ENCODE measurements at regions not wholly inside any gene's neighbourhood (a gene's known extent, or its start where the extent isn't known, plus 50 kb on each side); places are given as distances from the start of the nearest gene placed in this dataset.

- no peak for TF ChIP-seq CTCF (IDR thresholded peaks at IDR 0.05)
Measured at GRCh38 chr6:133689863-133690262, 199.1 kb upstream of the TCF21 start.

GRCh38 chr6:133693565-133693964 is 195.3 kb upstream of the TCF21 start:
- H3K27me3 ChIP-seq, result no peaks in the 10 kb centered on the region
- intact Hi-C loops (cut with DNase I), result no loop called here
- TF ChIP-seq CTCF (IDR thresholded peaks at IDR 0.05), result no peak

More at GRCh38 chr6:133689863-133690262, 199.1 kb upstream of the TCF21 start:
- Histone ChIP-seq H3K4me3 (no peak overlapping the region), H3K9me3 (no peaks in the 10 kb centered on the region), H3K27ac (no peak overlapping the region), H3K4me1 (no peaks in the 10 kb centered on the region), H3K27me3 (no peaks in the 10 kb centered on the region), H3K36me3 (no peaks in the 10 kb centered on the region)
- intact Hi-C loops (cut with DNase I), result no loop called here
- DNase-seq (ENCODE audit: low spot score in 2 of 2), result no peak

GRCh38 chr6:133697185-133697584 is 191.7 kb upstream of the TCF21 start:
- no peak for DNase-seq (ENCODE audit: low spot score in 2 of 2)
- Histone ChIP-seq H3K27me3 (no peaks in the 10 kb centered on the region), H3K27ac (no peak overlapping the region), H3K4me1 (no peaks in the 10 kb centered on the region), H3K36me3 (no peaks in the 10 kb centered on the region), H3K9me3 (no peaks in the 10 kb centered on the region), H3K4me3 (no peak overlapping the region)
- TF ChIP-seq CTCF (IDR thresholded peaks at IDR 0.05), result no peak
- intact Hi-C loops (cut with DNase I), result no loop called here

More at GRCh38 chr6:133693565-133693964, 195.3 kb upstream of the TCF21 start:
- no peak overlapping the region for H3K27ac ChIP-seq
- no peak overlapping the region for H3K4me3 ChIP-seq
- H3K4me1 ChIP-seq, result no peaks in the 10 kb centered on the region
- H3K36me3 ChIP-seq, result no peaks in the 10 kb centered on the region
- no peaks in the 10 kb centered on the region for H3K9me3 ChIP-seq
- no peak for DNase-seq (ENCODE audit: low spot score in 2 of 2)

GRCh38 chr6:133697666-133698065 is 191.2 kb upstream of the TCF21 start:
- intact Hi-C loops (cut with DNase I), result no loop called here
- no peak for DNase-seq (ENCODE audit: low spot score in 2 of 2)
- no peak for TF ChIP-seq CTCF (IDR thresholded peaks at IDR 0.05)

GRCh38 chr6:133698272-133698671 is 190.6 kb upstream of the TCF21 start:
- no peaks in the 10 kb centered on the region for H3K27me3 ChIP-seq
- intact Hi-C loops (cut with DNase I), result no loop called here

More at GRCh38 chr6:133697666-133698065, 191.2 kb upstream of the TCF21 start:
- Histone ChIP-seq H3K9me3 (no peaks in the 10 kb centered on the region), H3K4me3 (no peak overlapping the region), H3K4me1 (no peaks in the 10 kb centered on the region), H3K36me3 (no peaks in the 10 kb centered on the region), H3K27me3 (no peaks in the 10 kb centered on the region), H3K27ac (no peak overlapping the region)

More at GRCh38 chr6:133698272-133698671, 190.6 kb upstream of the TCF21 start:
- no peak for DNase-seq (ENCODE audit: low spot score in 2 of 2)
- Histone ChIP-seq H3K4me1 (no peaks in the 10 kb centered on the region), H3K36me3 (no peaks in the 10 kb centered on the region), H3K4me3 (no peak overlapping the region), H3K27ac (no peak overlapping the region), H3K9me3 (no peaks in the 10 kb centered on the region)
- TF ChIP-seq CTCF (IDR thresholded peaks at IDR 0.05), result no peak

Measured in ascending aorta (tissue), 2 donors.